GM18502 (cell line): ENCODE measurements at regions not wholly inside any gene's neighbourhood (a gene's known extent, or its start where the extent isn't known, plus 50 kb on each side); places are given as distances from the start of the nearest gene placed in this dataset.
"Not testable (repeated sequence)": the region's sequence is repeated elsewhere in the genome, so short reads cannot be mapped to it uniquely, and the experiment has no call there.

Experiments
- ATAC-seq: cut with Tn5 transposase; IDR thresholded peaks from one replicate; pipeline ENCODE4 v1.9.1; 2021; ENCODE audit warnings: mild to moderate bottlenecking; ENCODE audit not compliant: unreplicated experiment, poor library complexity

GRCh38 chr5:72600391-72600981, 93.3 kb upstream of the ZNF366 start:
- no peak for ATAC-seq

GRCh38 chr5:72599519-72600370, 92.5 kb upstream of the ZNF366 start:
- no peak for ATAC-seq

- ATAC-seq: no peak
Measured at GRCh38 chr5:72599065-72599433, 91.8 kb upstream of the ZNF366 start.

- ATAC-seq: no peak
Measured at GRCh38 chr5:72598401-72599064, 91.3 kb upstream of the ZNF366 start.

GRCh38 chr5:72597456-72597948, 90.3 kb upstream of the ZNF366 start:
- ATAC-seq: no peak

GRCh38 chr5:72596956-72597355, 89.7 kb upstream of the ZNF366 start:
- ATAC-seq: no peak

- ATAC-seq: no peak
Measured at GRCh38 chr5:72588640-72589039, 81.4 kb upstream of the ZNF366 start.

GRCh38 chr5:72587661-72588308, 80.6 kb upstream of the ZNF366 start:
- no peak for ATAC-seq

- no peak for ATAC-seq
Measured at GRCh38 chr5:72586788-72587530, 79.7 kb upstream of the ZNF366 start.

GRCh38 chr5:72584466-72584865, 77.3 kb upstream of the ZNF366 start:
- ATAC-seq: no peak

- not testable (repeated sequence) for ATAC-seq
Measured at GRCh38 chr5:72579290-72579689, 72.1 kb upstream of the ZNF366 start.

- no peak for ATAC-seq
Measured at GRCh38 chr5:72572236-72572765, 65.1 kb upstream of the ZNF366 start.

- ATAC-seq: no peak
Measured at GRCh38 chr5:72569408-72569944, 62.3 kb upstream of the ZNF366 start.

GRCh38 chr5:72566746-72567145, 59.5 kb upstream of the ZNF366 start:
- ATAC-seq: no peak

- no peak for ATAC-seq
Measured at GRCh38 chr5:72565513-72566289, 58.5 kb upstream of the ZNF366 start.

- no peak for ATAC-seq
Measured at GRCh38 chr5:72562717-72563116, 55.5 kb upstream of the ZNF366 start.

GRCh38 chr5:72561148-72561972, 54.1 kb upstream of the ZNF366 start:
- no peak for ATAC-seq
